GM21619 (cell line): ENCODE measurements at regions not wholly inside any gene's neighbourhood (a gene's known extent, or its start where the extent isn't known, plus 50 kb on each side); places are given as distances from the start of the nearest gene placed in this dataset.

Source experiments
- ATAC-seq: cut with Tn5 transposase; IDR thresholded peaks from one replicate; pipeline ENCODE4 v1.9.1; 2021; ENCODE audit not compliant: unreplicated experiment

DNA sequence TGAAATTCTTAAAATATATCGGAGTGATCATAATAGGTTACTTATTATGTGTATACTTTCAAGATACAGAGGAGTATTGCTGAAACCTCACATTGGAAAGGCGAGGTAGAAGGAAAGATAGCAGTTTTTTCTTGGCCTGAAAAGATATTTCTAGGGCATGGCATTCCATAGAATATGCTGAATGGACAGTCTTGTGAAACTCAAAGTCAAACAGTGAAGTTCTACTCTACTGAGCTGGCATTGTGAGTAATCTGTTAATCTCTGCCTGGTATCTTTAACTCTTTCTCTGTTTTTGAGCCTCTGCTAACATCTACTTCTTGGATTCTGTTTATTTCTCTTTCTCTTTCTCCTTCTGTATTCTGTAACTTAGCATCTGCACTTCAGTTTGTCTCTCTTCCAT lies 176.3 kb upstream of the ZBTB20 start:
- no peak for ATAC-seq

GRCh38 chr3:115324056-115324455 lies 177.0 kb upstream of the ZBTB20 start:
- ATAC-seq = no peak

- ATAC-seq = no peak
Observed at GRCh38 chr3:115325539-115325938, 178.5 kb upstream of the ZBTB20 start.

DNA sequence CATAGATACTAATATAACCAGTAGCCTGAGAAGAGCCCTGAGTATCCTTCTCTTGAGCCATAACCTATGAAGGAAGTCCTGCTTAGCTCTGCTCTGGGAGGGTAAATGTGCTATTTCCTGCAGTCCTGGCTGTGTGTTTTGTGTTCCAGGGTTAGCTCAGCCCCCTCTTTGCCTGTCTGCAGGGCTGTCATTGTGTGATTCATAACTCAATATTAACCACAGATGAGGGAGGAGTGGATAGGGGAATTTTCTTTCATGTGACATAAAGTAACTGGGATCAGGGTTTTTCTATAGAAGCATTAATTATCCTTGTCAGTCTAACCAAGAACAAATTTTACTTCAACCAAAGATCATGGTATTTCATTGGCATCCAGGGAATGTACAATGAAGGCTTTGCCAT lies 183.3 kb upstream of the ZBTB20 start:
- ATAC-seq = no peak

GRCh38 chr3:115332998-115333397 lies 185.9 kb upstream of the ZBTB20 start:
- no peak for ATAC-seq

GRCh38 chr3:115336836-115337235 lies 189.7 kb upstream of the ZBTB20 start:
- no peak for ATAC-seq

- no peak for ATAC-seq
Observed at GRCh38 chr3:115340586-115340985, 193.5 kb upstream of the ZBTB20 start.

GRCh38 chr3:115341208-115341607 lies 194.1 kb upstream of the ZBTB20 start:
- ATAC-seq = no peak

GRCh38 chr3:115347737-115348136 lies 200.6 kb upstream of the ZBTB20 start:
- ATAC-seq = no peak

- ATAC-seq = no peak
Observed at GRCh38 chr3:115348412-115348811, 201.3 kb upstream of the ZBTB20 start.

DNA sequence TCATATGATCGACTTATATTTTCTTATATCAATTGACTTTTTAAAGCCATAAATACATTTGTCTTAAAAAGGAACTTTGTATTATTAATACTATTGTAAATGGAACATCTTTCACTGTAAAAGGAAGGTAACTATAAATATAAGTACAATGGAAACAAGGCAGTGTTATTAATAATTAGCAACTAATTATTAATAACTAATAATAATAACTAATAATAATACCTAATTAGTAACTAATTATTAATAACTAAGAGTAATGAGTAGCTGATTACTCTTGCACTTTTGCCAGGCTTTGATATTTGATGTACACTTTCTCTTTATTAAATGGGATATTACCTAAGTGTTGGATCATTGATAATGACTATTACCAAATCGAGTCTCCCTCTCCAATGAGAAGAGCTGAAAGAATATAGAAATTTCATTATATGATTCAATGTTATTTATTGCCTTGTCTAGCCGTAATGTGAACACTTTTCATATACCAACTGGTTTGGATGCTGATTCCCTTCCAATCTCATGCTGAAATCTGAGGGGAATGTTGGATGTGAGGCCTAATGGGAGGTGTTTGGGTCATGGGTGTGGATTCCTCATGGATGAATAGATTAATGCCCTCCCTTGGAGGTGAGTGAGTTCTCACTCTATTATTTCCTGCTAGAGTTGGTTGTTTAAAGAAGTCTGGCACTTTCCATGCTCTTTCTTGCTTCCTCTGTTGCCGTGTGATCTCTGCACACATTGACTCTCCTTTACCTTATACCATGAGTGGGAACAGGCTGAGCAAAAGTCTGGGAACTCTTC lies 202.1 kb upstream of the ZBTB20 start:
- no peak for ATAC-seq

DNA sequence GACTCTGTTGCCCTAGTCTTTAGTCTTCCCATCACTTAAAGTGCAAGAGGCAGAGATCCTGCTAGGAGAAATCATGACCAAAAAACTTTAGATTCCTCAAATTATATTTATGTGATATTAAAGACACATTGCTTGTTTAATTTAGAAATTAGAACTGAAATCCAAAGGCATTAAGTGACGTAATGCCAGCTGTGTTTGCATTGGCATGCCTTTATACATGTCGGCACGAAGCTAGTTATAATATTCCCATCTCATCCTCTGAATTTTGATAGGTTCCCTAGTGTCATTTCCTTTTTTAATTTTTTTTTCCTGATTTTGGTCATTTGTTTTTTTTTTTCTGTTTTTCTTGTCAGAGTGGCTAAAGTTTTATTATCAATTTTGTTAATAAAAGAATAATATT lies 203.5 kb upstream of the ZBTB20 start:
- ATAC-seq = no peak

DNA sequence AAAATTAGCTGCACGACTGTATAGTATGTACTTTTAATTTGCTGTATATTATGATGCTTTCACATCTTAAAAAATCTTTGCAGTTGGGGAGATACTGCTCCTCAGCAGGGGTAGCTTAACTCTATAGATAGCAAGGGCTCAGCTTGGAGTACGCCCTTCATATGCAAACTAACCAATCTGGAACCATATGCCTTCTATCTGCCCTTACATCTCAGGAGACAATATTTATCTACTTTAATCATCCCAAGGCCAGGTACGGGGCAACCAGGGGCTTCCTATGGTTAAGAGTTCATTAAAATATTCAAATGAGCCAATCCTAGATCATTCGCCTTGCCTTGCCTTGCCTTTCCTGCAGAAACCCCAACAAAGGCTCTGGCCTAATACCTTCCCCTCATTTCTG lies 204.1 kb upstream of the ZBTB20 start:
- no peak for ATAC-seq

DNA sequence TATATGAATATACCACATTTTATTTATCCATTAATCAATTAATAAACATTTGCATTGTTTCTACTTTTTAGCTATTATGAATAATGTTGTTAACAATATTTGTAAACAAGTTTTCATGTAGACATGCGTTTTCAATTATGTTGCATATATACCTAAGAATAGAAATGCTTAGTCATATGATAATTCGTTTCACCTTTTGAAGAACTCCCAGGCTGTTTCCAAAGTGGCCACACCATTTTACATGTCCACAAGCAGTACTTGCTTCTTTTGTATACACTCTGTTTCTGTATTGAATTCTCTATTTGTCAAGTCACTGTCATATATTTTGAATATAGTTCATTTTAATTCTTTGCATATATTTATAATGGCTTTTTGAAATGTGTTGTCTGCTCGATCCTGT lies 206.9 kb upstream of the ZBTB20 start:
- no peak for ATAC-seq

DNA sequence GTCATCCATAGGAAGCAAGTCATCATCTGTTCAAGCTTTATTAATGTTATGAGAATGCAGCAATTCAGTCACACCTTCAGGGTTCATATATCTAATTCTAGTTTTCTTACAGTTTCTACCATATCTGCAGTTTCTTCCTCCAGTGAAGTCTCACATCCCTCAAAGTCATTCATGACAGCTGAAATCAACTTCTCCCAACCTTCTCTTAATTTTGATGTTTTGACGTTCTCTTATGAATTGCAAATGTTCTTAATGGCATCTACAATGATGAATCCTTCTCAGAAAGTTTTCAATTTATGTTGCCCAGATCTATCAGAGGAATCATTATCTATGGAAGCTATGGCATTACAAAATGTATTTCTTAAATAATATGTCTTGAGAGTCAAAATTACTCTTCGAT lies 210.4 kb upstream of the ZBTB20 start:
- ATAC-seq = no peak

DNA sequence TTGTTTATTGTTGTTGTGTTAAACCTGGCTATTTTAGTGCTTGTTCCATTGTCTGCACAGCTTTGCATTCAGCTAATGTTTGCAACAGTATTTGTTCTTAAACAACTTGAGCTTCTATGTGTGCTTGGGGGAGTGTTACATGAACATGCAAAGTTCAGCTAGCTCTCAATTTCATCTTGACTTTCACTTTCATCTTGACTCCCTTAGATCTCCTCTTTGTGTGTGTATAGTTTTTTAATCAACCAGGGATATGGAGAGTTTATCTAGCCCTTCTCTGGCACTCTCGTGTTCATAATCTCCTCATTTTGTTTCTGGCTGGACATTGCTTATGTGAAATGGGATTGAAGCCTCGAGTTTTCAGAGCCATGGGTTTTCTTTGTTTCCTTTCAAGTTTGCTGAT lies 212.4 kb upstream of the ZBTB20 start:
- peak; percentile 97 for ATAC-seq

DNA sequence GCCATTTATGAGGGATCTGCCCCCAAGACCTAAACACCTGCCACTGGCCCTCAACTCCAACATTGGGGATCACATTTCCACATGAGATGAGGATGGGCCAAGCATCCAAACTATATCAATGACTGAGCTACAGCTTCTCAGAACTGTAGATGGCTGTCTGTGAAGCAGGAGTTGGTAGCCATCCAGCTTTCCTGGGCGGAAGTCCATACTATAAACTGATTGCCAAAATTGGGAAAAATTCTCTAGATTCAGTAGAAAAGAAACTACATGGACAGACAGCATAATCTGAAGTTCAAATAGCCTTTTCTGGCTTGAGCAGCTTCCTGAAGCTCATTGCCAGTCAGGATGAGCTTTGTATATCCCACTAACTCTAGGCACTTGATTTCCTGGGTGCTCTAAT lies 214.7 kb upstream of the ZBTB20 start:
- ATAC-seq = no peak

GRCh38 chr3:115363071-115363470 lies 216.0 kb upstream of the ZBTB20 start:
- no peak for ATAC-seq

- no peak for ATAC-seq
Observed at GRCh38 chr3:115369021-115369420, 221.9 kb upstream of the ZBTB20 start.

DNA sequence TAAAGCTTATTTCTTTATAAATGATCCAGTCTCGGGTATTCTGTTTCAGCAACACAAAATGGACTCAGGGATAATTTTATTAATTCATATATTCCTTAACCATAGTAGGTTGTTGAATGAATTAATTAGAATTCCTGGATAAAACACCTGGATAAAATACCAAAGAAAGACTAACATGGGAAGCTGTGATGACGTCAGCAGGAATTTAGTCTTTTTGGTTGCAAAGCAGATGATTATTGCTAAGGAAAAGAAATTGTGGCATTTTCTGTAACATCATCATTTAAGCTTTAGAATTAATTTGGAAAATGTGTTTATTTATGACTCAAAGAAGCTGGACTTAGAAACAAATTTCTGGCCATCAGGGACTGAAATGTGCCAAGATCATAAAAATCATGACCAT lies 228.3 kb upstream of the ZBTB20 start:
- ATAC-seq = no peak

DNA sequence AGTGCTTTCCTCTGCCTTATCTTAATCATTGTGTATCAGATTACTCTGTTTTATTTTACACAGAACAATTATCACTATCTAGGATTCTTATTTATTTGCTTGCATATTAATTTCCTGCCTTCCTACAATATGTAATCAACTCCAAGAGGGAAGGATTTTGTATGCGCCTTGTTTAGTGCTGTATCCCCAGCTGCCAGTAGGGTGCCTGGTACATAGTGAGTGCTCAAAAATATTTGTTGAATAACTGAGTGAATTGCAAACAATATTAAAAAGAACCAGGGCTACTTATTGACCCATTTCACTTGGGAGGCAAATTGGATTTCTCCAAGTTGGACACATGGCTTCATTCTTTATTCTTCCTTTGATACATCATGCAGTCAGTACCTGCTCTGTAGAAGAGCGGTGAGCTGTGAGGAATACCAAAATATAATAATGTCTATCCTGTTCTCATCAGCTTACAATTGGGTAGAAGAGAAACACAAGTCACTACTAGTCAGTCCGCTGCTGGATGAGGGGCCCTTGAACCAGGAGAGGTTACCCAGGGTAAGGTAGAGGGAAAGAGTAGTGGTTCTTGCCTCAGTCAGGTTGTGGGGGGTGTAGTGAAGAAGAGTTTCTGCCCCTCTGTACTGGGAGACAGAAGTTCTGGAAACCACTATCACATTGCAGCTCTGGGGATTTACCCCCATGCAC lies 233.9 kb upstream of the ZBTB20 start:
- no peak for ATAC-seq

- no peak for ATAC-seq
Observed at GRCh38 chr3:115381573-115381912, 234.5 kb upstream of the ZBTB20 start.

- no peak for ATAC-seq
Observed at GRCh38 chr3:115381931-115382330, 234.8 kb upstream of the ZBTB20 start.
